ENCODE measurements at regions not wholly inside any gene's neighbourhood (a gene's known extent, or its start where the extent isn't known, plus 50 kb on each side); places are given as distances from the start of the nearest gene placed in this dataset.

GRCh38 chr5:30447431-30447830 is 746.1 kb upstream of the CDH6 start (continued):
- TF ChIP-seq REST (IDR thresholded peaks at IDR 0.05; ENCODE audit: unreplicated experiment) (no peak), EZH2phosphoT487 (IDR thresholded peaks at IDR 0.05; ENCODE audit: unreplicated experiment) (no peak), ZNF114 (CRISPR knock-in tag; IDR thresholded peaks at IDR 0.05) (no peak), JUNB (IDR thresholded peaks at IDR 0.05; ENCODE audit: unreplicated experiment) (no peak)

- Mint-ChIP-seq H3K27me3 (ENCODE audit: insufficient read depth, low read depth, poor library complexity) (no peaks in the 10 kb centered on the region), H3K4me1 (peaks cover 14% of the 10 kb centered on the region), H3K36me3 (ENCODE audit: low read depth) (no peaks in the 10 kb centered on the region), H3K27ac (no peak overlapping the region), H3K9me3 (peaks cover under 1% of the 10 kb centered on the region; the same call in 2 of the 3 replicates), H3K4me3 (no peak overlapping the region)
- H3K4me3 ChIP-seq = no peak overlapping the region
- no peaks in the 10 kb centered on the region for H3F3A ChIP-seq (replicated peaks; ENCODE audit: low read depth)
- H3K27me3 ChIP-seq (ENCODE audit: insufficient read depth) = no peaks in the 10 kb centered on the region
- DNase-seq (ENCODE audit: low spot score) (no peak), ATAC-seq (no peak)
- H2AFZ ChIP-seq = no peak overlapping the region
- H3K79me2 ChIP-seq (replicated peaks; ENCODE audit: insufficient read depth) = no peaks in the 10 kb centered on the region
- H3K9me2 ChIP-seq (ENCODE audit: insufficient read depth) = no peaks in the 10 kb centered on the region
- no peak overlapping the region for H3K27ac ChIP-seq (ENCODE audit: low read depth)
- no peak for TF ChIP-seq CREB1 (CRISPR knock-in tag; IDR thresholded peaks at IDR 0.05; ENCODE audit: low read depth)
- TF ChIP-seq ETS1 (IDR thresholded peaks at IDR 0.05) = no peak
- peaks cover 20% of the 10 kb centered on the region for H3K4me1 ChIP-seq (ENCODE audit: insufficient read depth)
- no peaks in the 10 kb centered on the region for H3K36me3 ChIP-seq (ENCODE audit: insufficient read depth)
- no peak overlapping the region for H3K4me2 ChIP-seq
- no peaks in the 10 kb centered on the region for H4K20me1 ChIP-seq (replicated peaks; ENCODE audit: insufficient read depth)
These were observed 747.0 kb upstream of the CDH6 start for GRCh38 chr5:30446456-30446855.

GRCh38 chr5:30438785-30439184 is 754.7 kb upstream of the CDH6 start:
- DNase-seq (ENCODE audit: low spot score) (peak; percentile 11), ATAC-seq (peak; percentile 66)
- Histone ChIP-seq H3K4me3 (no peak overlapping the region), H3F3A (replicated peaks; ENCODE audit: low read depth) (no peaks in the 10 kb centered on the region), H3K27me3 (ENCODE audit: insufficient read depth) (no peaks in the 10 kb centered on the region), H2AFZ (peak overlapping the region; percentile 88), H4K20me1 (replicated peaks; ENCODE audit: insufficient read depth) (no peaks in the 10 kb centered on the region), H3K36me3 (ENCODE audit: insufficient read depth) (no peaks in the 10 kb centered on the region), H3K79me2 (replicated peaks; ENCODE audit: insufficient read depth) (no peaks in the 10 kb centered on the region), H3K9me2 (ENCODE audit: insufficient read depth) (0 out of 2 replicates have a peak, but pooled peaks cover 3% of the 10 kb centered on the region), H3K27ac (ENCODE audit: low read depth) (no peak overlapping the region), H3K4me2 (no peak overlapping the region), H3K4me1 (ENCODE audit: insufficient read depth) (peaks cover 3% of the 10 kb centered on the region)
- H3K36me3 Mint-ChIP-seq (ENCODE audit: low read depth) = peaks cover 14% of the 10 kb centered on the region; the same call in 2 of the 3 replicates
- H3K9me3 Mint-ChIP-seq = peaks cover 9% of the 10 kb centered on the region
- H3K27ac Mint-ChIP-seq = no peak overlapping the region
- H3K27me3 Mint-ChIP-seq (ENCODE audit: insufficient read depth, low read depth, poor library complexity) = peaks cover 2% of the 10 kb centered on the region
- H3K4me3 Mint-ChIP-seq = no peak overlapping the region
- peaks cover 3% of the 10 kb centered on the region; the same call in 1 of the 3 replicates for H3K4me1 Mint-ChIP-seq
- no peak for TF ChIP-seq REST (IDR thresholded peaks at IDR 0.05; ENCODE audit: unreplicated experiment)

All from GM23338 (cell line).